ENCODE measurements at regions not wholly inside any gene's neighbourhood (a gene's known extent, or its start where the extent isn't known, plus 50 kb on each side); places are given as distances from the start of the nearest gene placed in this dataset.

- H2AFZ ChIP-seq (ENCODE audit: low read length) = no peak overlapping the region
- H3K4me3 ChIP-seq (replicated peaks in 1 of 4; ENCODE audit: control extremely low read depth in 1 of 4, insufficient read depth in 1 of 4, low read depth in 3 of 4, low read length in 4 of 4) = no peak overlapping the region
- H3K4me1 ChIP-seq (ENCODE audit: control insufficient read depth, extremely low read depth, insufficient read depth, low read length) = no peaks in the 10 kb centered on the region
- H3K27me3 ChIP-seq (ENCODE audit: control insufficient read depth, insufficient read depth, low read length) = no peaks in the 10 kb centered on the region
- no peak for DNase-seq (ENCODE audit: low read depth in 2 of 2)
- no peaks in the 10 kb centered on the region for H3K9me3 ChIP-seq (ENCODE audit: control insufficient read depth, insufficient read depth, low read depth, low read length)
- no peak overlapping the region for H3K4me2 ChIP-seq (ENCODE audit: extremely low read depth, insufficient read depth, low read length)
- TF ChIP-seq EZH2 (IDR thresholded peaks at IDR 0.05; ENCODE audit: low read length, missing control alignments) (no peak), CTCF (conservative IDR thresholded peaks at IDR 0.05 in 1 of 2, IDR thresholded peaks at IDR 0.05 in 1 of 2; ENCODE audit: low read depth in 1 of 2, low read length in 2 of 2) (no peak)
- no peak overlapping the region for H3K27ac ChIP-seq (ENCODE audit: insufficient read depth, low read length)
- H3K9ac ChIP-seq (ENCODE audit: insufficient read depth, low read length) = no peak overlapping the region
- no peaks in the 10 kb centered on the region for H3K79me2 ChIP-seq (ENCODE audit: control insufficient read depth, insufficient read depth, low read length)
- H3K36me3 ChIP-seq (ENCODE audit: control insufficient read depth, insufficient read depth, low read length) = no peaks in the 10 kb centered on the region
- H4K20me1 ChIP-seq (ENCODE audit: control insufficient read depth, extremely low read depth, insufficient read depth, low read length) = no peaks in the 10 kb centered on the region
Measured at GRCh38 chr2:239611222-239611795, 210.5 kb upstream of the HDAC4 start.

- Histone ChIP-seq H3K9me3 (ENCODE audit: control insufficient read depth, insufficient read depth, low read depth, low read length) (no peaks in the 10 kb centered on the region), H3K27me3 (ENCODE audit: control insufficient read depth, insufficient read depth, low read length) (no peaks in the 10 kb centered on the region), H4K20me1 (ENCODE audit: control insufficient read depth, extremely low read depth, insufficient read depth, low read length) (no peaks in the 10 kb centered on the region), H3K79me2 (ENCODE audit: control insufficient read depth, insufficient read depth, low read length) (no peaks in the 10 kb centered on the region), H2AFZ (ENCODE audit: low read length) (no peak overlapping the region), H3K4me2 (ENCODE audit: extremely low read depth, insufficient read depth, low read length) (no peak overlapping the region), H3K27ac (ENCODE audit: insufficient read depth, low read length) (no peak overlapping the region), H3K4me3 (replicated peaks in 1 of 4; ENCODE audit: control extremely low read depth in 1 of 4, insufficient read depth in 1 of 4, low read depth in 3 of 4, low read length in 4 of 4) (no peak overlapping the region), H3K9ac (ENCODE audit: insufficient read depth, low read length) (no peak overlapping the region), H3K36me3 (ENCODE audit: control insufficient read depth, insufficient read depth, low read length) (no peaks in the 10 kb centered on the region), H3K4me1 (ENCODE audit: control insufficient read depth, extremely low read depth, insufficient read depth, low read length) (no peaks in the 10 kb centered on the region)
- no peak for TF ChIP-seq EZH2 (IDR thresholded peaks at IDR 0.05; ENCODE audit: low read length, missing control alignments)
- no peak for TF ChIP-seq CTCF (conservative IDR thresholded peaks at IDR 0.05 in 1 of 2, IDR thresholded peaks at IDR 0.05 in 1 of 2; ENCODE audit: low read depth in 1 of 2, low read length in 2 of 2)
- no peak for DNase-seq (ENCODE audit: low read depth in 2 of 2)
Measured at GRCh38 chr2:239610457-239611221, 209.8 kb upstream of the HDAC4 start.

- H4K20me1 ChIP-seq (ENCODE audit: control insufficient read depth, extremely low read depth, insufficient read depth, low read length) = no peaks in the 10 kb centered on the region
- H3K27ac ChIP-seq (ENCODE audit: insufficient read depth, low read length) = no peak overlapping the region
- TF ChIP-seq EZH2 (IDR thresholded peaks at IDR 0.05; ENCODE audit: low read length, missing control alignments) = no peak
- TF ChIP-seq CTCF (conservative IDR thresholded peaks at IDR 0.05 in 1 of 2, IDR thresholded peaks at IDR 0.05 in 1 of 2; ENCODE audit: low read depth in 1 of 2, low read length in 2 of 2) = no peak
- no peak overlapping the region for H3K9ac ChIP-seq (ENCODE audit: insufficient read depth, low read length)
- no peaks in the 10 kb centered on the region for H3K9me3 ChIP-seq (ENCODE audit: control insufficient read depth, insufficient read depth, low read depth, low read length)
- no peaks in the 10 kb centered on the region for H3K79me2 ChIP-seq (ENCODE audit: control insufficient read depth, insufficient read depth, low read length)
- no peaks in the 10 kb centered on the region for H3K4me1 ChIP-seq (ENCODE audit: control insufficient read depth, extremely low read depth, insufficient read depth, low read length)
- no peaks in the 10 kb centered on the region for H3K27me3 ChIP-seq (ENCODE audit: control insufficient read depth, insufficient read depth, low read length)
- H3K4me3 ChIP-seq (replicated peaks in 1 of 4; ENCODE audit: control extremely low read depth in 1 of 4, insufficient read depth in 1 of 4, low read depth in 3 of 4, low read length in 4 of 4) = no peak overlapping the region
- DNase-seq (ENCODE audit: low read depth in 2 of 2) = no peak
- no peaks in the 10 kb centered on the region for H3K36me3 ChIP-seq (ENCODE audit: control insufficient read depth, insufficient read depth, low read length)
- H3K4me2 ChIP-seq (ENCODE audit: extremely low read depth, insufficient read depth, low read length) = no peak overlapping the region
- no peak overlapping the region for H2AFZ ChIP-seq (ENCODE audit: low read length)
Measured at GRCh38 chr2:239609607-239610310, 208.9 kb upstream of the HDAC4 start.
